CD1c-positive myeloid dendritic cell (primary cell): ENCODE measurements at regions not wholly inside any gene's neighbourhood (a gene's known extent, or its start where the extent isn't known, plus 50 kb on each side); places are given as distances from the start of the nearest gene placed in this dataset.

Experiments used
- DNase-seq: peaks from one replicate; pipeline ENCODE4 v3.0.0-alpha.2; 2016; ENCODE audit errors: extremely low spot score

GRCh38 chr3:127107491-127108375 is 85.2 kb upstream of the PRR23E start:
- DNase-seq = no peak

GRCh38 chr3:127108796-127109195 is 84.1 kb upstream of the PRR23E start:
- no peak for DNase-seq

DNA sequence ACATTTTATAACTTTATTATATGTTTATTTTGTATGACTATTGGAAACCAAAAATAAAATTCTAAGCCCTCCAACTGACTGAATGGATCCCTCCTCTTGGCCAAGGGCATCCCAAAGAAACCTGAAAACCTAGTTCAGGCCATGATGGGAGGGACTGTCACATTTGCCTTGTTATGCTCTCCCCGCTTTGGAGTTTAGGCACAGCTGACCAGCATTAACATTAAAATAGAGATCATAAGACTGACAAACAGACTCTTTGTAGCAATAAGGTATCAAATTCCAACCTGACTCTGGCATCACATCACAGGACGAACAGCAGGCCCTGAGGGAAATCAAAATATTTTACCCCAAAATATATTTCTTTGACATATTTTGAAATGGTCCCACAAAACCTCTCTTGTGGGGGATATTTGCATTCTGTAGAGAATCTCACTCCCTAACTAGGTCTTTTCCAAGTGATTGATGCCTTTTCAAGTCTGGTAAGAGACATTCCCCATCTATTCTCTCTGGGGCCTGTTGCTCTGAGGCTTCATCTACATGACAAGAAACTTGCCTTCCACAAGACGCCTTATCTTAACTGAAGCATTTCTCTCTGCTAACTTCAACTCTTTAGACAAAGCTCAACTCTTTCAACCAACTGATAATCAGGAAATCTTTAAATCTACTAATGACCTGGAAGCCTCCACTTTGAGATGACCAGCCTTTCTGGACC is 81.8 kb upstream of the PRR23E start:
- DNase-seq = no peak

DNA sequence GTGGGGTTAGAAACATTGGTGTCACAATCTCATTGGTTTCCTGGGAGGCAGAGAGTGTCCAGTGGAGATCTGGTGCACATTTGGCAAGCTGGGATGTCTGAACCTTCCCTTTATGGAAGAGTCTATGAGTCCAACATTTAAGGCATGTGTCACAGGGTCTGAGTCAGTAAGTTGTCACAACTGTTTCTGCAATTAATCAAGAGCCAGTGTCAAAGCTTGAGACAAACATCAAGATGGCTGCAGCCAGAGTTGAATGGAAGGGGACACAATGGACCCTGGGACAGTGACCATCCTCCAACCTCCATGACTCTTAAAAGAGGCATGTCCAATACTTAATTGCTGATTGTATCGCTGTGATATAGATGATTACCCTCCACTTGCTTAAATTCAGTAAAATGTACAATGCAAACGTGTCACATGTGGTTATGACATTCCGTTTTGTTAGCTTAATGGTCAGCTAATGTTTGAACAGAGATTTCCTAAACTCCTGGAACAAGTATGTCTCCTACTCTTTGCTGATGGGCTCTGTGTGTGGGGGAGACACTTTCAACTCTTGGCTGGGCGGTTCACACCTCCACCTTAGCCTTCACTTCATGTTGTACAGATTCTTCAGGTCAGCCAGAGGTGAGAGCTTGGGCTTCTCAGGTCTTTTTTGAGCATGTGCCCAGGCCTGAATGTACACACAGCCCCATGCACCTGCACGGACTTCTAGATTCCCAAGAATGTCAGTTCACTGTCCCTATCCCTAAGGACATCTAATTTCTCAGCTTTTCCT is 79.9 kb upstream of the PRR23E start:
- DNase-seq = no peak

DNA sequence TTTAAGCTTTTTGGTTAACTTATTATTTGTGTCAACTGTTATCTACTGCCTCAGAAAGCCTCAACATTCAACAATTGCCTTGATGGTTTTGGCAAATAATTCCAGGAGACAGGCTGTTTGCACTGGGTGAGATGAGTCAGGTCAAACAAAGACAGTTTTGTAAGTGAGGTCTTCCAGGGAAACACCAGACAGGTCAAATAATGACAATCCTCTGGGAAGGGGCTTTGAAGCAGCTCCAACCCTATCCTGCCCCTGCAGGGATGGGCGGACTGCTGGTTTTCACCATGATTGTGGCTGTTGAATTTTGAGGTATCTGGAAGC is 79.4 kb upstream of the PRR23E start:
- no peak for DNase-seq

DNA sequence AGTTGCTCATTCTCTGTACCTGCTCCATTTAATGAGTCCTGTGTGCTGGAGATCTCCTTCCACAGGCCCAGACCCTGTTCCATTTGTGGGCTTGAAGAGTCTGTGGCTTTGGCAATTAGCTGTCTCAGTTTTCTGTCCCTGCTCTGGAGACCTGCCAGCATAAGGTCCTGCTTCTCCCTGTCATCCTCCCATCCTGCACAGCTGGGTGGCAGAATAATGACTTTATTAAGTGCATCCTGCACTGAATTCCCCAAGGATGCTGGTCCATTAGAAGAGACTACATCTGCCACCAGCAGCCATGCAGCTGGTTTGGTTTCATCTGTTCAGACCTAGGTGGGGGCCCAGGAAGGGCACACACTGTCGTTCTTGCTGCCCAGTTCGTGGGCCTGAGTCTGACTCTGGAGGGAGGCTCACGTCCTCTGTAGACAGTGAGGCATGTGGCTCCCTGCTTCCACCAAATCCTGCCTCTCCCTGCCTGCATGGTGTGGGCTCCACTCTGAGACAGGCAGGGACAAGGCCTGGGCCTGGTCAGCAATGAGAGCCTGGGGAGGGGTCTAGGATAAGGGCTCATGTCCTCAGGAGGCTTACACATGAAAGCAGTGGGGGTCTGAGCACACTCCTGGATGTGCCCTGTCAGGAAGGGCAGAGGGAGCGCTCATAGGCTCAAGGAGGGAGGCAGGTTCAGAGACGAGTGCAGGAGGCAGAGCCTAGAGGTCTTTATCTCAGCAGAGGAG is 78.4 kb upstream of the PRR23E start:
- no peak for DNase-seq

GRCh38 chr3:127115691-127116351 is 77.1 kb upstream of the PRR23E start:
- no peak for DNase-seq

GRCh38 chr3:127118366-127118765 is 74.6 kb upstream of the PRR23E start:
- no peak for DNase-seq

DNA sequence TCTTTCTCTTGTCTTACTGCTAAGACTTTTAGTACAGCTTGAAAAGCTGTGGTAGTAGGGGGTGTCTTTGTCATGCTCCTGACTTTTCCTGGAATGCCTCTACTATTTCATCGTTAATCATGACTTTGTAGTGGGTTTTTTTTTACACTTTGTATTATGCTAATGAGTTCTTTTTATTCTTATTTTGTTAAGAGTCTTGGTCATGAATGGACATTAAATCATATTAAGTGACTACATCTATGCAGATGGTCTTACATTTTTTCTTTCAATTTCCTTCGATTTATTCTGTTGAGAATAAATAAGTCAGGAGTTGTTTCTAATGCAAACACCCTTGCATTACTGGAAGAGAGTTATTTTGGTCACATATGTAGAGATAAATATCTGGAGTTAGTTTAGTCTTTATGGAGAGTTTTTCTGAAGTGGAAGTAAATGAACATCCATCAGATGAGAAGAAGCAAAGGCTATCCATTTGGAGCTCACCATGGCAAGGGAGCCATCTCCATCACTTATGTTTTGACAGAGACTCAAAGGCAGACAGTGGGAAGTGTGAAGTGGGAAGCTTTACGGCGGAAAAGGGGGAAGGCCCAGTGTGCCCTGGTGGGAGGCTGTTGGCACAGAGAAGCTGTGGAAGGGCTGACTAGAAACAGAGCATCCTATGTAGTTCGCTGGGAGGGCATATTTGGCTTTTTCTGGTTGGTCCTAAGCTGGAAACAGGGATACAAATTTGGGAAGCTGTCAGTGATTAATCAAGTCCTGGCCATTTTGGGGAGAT is 73.1 kb upstream of the PRR23E start:
- no peak for DNase-seq

GRCh38 chr3:127120851-127121647 is 71.9 kb upstream of the PRR23E start:
- no peak for DNase-seq

- DNase-seq = no peak
These were observed 71.0 kb upstream of the PRR23E start for GRCh38 chr3:127121885-127122284.

DNA sequence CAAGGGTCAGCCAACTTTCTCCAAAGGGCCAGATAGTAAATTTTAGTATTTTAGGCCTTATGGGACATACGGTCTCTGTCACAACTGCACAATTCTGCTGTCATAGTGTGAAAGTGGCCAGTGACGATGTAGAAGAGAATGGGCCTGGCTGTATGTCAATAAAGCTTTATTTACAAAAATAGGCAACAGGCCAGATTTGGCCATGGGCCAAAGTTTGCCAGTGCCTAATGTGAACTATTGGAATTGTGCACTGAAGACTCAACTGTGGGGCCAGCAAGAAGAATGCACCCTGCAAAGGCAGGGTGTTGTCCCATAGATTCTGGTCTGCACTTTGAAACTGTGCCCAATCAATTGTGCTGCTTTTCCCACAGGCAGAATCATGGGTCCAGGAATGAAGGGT is 69.4 kb upstream of the PRR23E start:
- no peak for DNase-seq

DNA sequence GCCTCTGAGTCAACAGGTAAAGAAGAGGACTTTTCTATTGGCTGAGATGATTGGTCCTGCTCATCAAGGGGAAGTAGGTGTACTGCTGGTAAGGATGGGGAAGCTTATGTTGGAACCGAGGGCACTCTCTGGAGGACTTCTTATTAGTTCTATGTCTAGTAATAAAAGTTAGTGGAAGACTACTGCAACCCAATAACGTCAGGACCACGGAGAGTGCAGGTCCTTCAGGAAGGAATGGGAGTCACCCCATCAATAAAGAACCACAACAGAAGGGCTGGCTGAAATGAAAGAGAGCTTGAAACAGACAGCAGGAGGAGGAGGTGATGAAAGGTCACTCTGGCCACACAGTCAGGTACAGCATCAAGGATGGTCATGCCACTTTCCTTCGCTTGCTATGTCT is 68.8 kb upstream of the PRR23E start:
- no peak for DNase-seq

GRCh38 chr3:127131424-127132170 is 61.3 kb upstream of the PRR23E start:
- no peak for DNase-seq

GRCh38 chr3:127132876-127133275 is 60.1 kb upstream of the PRR23E start:
- no peak for DNase-seq

DNA sequence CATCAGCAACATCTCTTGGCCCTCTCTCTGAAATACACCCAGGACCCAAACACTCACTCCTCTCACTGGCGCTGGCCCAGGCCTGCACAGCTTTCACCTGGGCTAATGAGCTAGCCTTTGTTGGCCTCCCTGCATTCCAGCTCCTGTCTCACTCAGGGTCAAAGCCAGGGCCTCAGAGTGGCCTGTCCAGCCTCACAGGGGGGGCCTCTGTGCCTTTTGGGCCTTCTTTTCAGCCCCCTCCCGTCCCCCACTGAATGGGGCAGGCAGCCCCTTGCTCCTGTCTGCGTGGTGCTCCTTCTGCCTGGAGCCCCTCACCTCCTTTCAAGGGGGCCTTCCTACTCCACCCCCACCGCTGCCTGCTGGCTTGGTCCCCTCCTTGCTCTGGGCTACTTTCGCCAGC is 59.0 kb upstream of the PRR23E start:
- no peak for DNase-seq

DNA sequence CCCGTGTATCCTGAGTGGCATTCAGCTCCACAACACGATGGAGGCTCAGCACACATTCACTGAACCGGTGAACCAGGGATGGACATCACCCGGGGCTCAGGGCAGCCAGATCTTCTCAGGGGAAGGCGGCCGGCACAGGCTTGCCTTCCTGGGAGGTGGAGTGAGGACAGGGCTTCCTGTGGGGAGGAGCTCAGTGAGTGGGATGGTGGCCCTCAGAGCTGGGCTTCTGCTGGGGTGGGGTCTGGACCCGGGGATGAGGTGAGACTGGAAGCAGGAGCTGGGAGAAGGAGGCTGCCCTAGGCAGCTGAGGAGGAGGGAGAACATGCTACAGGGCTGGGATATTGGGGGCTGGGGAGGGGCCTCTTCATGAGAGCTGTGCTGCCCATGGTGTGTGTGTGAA is 58.5 kb upstream of the PRR23E start:
- DNase-seq = no peak

DNA sequence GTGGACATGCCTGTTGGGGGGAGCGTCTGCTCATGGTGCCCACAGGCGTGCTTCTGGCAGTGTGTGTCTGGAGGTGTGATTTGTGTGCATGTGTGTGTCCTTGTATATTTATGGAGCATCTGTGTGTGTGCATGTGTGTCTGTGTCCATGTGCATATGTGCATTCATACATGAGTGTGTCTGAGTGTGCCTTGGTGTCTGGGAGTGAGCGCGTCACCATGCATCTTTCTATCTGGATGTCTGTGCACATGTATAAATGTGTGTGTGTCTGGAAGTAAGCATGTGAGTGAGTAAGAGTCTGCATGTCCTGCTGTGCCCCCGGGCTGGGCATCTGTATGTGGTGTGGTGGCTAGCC is 58.1 kb upstream of the PRR23E start:
- no peak for DNase-seq
